Eye (tissue), 1 donor: ENCODE measurements at regions not wholly inside any gene's neighbourhood (a gene's known extent, or its start where the extent isn't known, plus 50 kb on each side); places are given as distances from the start of the nearest gene placed in this dataset.
A peak's percentile ranks its signal among the peaks of the same experiment; 100 is the strongest.
"Not testable (repeated sequence)": the region's sequence is repeated elsewhere in the genome, so short reads cannot be mapped to it uniquely, and the experiment has no call there.

Source experiments
- DNase-seq: peaks from one replicate; pipeline ENCODE4 v3.0.0-alpha.2; 2015

DNA sequence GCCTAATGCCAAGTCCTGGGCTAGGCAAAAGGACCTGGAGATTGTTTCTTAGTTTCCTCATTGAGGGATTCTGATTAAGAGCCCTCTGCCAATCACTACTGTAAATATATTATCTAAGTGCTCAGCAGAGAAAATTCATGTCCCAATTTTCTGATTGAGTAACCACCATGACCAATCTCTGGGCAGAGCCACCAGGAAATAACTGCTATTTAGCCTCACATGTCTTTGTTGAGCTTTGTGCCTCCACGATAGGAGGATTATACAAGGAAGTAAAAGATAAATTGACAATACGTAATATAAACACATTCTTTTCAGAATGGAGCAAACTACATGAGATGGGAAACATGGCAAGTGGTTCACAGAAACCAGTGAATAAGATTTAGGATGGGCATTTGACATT is 396.1 kb upstream of the PAPPA start:
- DNase-seq: no peak

DNA sequence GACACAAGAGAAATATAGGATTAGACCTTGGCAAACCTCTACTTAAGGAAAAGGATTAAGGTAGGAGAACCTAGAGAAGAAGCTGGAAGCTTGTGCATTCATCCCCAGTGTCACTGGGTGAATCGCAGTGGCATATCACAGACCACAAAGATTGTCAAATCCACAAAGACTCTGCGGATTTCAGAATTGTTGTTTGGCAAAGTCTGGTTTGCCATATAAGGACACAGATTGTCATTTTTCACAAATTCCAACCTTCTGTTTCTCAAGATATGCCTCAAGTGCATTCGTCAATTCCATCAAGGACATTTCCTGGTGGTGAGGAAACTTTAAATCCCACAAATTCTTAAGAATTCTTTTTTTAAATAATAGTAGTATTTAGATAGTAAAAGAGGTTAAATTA is 395.1 kb upstream of the PAPPA start:
- no peak for DNase-seq

GRCh38 chr9:115759426-115759825 is 394.2 kb upstream of the PAPPA start:
- no peak for DNase-seq

GRCh38 chr9:115764645-115765044 is 388.9 kb upstream of the PAPPA start:
- no peak for DNase-seq

DNA sequence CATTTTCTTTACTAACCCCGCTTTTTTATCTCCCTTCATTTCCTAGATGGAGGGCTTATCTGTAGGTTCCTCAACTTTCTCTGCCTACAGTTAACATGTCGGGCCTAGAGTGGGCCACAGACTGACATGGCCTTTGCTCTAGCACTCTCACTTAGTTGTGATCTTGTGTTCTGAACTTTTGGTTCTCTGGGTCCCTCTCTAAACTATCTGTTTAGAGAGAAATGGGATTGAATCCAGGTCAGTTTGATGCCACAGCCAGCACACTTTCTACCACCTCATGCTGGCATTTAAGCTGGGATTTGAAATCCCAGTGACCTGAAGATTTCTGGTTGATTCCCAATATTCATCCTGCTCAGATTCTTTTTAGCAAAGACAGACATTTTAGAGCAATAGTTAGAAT is 388.5 kb upstream of the PAPPA start:
- no peak for DNase-seq

GRCh38 chr9:115766370-115766955 is 387.1 kb upstream of the PAPPA start:
- peak; percentile 41 for DNase-seq

DNA sequence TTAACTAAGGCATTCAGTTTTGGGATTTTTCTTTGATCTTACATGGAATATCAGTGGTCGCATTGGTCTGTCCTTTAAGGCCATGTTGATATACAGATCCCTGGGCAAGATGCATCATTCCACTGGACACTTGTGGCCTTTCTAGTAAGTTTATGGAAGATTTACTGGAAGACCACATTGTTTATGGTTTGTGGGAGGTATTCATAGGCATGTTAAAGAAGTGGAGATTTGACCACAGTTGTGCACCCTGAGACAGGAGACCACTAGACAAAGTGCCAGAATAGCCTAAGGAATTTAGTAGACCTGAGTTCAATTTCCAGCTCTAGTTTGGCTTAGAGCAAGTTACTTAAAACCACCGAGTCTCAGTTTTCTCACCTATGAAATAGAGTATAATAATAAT is 383.1 kb upstream of the PAPPA start:
- no peak for DNase-seq

DNA sequence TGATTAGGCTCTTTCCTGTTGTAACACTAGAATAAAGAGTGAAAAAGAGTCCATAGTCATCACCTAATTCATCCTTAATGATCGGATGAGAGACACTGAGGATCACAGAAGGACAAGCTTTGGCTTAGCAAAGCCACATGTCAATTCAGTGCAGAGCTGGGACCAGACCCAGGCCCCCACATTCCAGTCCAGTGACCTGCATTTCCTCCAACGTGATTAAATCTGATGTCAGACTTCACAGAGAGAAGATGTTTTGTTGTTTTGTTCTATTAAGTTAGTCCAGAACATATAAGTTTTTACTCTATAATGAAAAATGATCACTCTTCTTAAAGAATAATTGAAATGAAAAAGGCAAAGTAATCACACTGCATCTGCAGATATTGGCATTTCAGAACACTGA is 377.9 kb upstream of the PAPPA start:
- peak; percentile 41 for DNase-seq

DNA sequence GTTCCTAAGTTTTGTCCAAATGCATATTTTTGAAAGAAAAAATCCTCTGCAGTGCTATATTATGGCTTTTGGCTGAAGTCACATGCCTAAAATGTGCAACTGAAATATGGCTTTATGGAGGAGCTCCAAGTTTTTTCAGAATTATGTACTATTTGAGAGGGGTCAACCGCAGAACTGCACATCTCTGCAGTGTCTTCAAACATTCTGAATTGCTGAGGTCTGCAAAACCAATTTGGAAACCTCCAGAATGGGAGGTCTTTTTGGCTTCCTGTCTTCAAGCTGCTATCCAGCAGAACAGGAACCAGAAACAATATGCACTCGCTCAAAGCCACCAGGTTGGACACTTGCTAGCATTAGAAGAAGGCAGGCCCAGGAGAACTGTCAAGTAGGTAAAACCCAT is 376.0 kb upstream of the PAPPA start:
- peak; percentile 24 for DNase-seq

DNA sequence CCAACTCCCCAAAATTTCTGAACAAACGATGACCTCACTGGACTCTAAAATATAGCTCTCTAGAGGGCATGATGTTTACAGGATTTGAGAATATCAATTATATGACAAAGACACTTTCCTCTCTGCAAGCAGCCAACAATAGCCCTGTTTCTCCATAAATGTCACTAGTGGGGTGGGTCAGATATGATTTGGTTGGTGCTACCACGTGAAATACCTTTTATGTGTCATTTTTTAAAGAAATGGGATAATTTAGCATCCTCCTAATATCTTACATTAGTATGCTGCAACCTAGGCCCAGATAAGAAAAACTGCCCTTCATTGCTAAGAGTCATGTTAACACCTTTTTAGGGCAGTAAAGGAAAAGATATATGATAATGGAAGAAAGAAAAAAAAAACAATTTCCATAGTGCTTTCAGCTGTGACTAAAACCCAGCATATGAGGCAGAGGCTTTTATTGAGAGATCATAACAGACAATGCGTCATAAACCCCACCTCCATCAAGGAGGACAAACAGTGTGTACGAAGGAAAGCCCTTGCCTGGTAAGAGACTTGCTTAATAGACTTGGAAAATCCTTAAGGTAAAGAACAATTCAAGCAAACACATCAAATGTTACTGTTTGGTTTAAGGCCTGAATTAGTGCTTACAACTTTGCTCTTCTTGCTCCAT is 372.4 kb upstream of the PAPPA start:
- DNase-seq: no peak

- peak; percentile 7 for DNase-seq
These were observed 367.3 kb upstream of the PAPPA start for GRCh38 chr9:115786321-115786720.

DNA sequence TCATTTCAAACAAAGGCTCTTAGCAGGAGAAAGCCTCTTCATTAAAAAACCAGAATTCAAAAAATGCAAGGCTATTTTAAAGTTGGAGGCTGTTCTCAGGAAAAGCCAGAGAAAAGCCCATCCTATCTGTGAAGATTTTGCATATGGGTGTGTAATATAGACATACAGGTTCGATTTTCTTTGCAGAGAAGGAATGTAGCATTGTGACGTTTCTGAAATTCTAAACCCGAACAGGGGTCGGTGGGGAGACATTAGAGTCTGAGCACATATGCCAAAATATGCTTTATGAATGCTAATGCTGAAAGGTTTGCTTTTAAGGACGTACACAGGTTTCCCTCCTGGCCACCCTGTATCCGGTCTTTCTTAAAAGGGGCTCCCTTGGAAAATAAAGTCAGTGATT is 363.1 kb upstream of the PAPPA start:
- DNase-seq: peak; percentile 5

GRCh38 chr9:115794921-115795475 is 358.6 kb upstream of the PAPPA start:
- DNase-seq: peak; percentile 17

GRCh38 chr9:115799734-115800133 is 353.9 kb upstream of the PAPPA start:
- no peak for DNase-seq

- no peak for DNase-seq
These were observed 349.4 kb upstream of the PAPPA start for GRCh38 chr9:115804206-115804605.

- no peak for DNase-seq
These were observed 345.5 kb upstream of the PAPPA start for GRCh38 chr9:115808108-115808507.

DNA sequence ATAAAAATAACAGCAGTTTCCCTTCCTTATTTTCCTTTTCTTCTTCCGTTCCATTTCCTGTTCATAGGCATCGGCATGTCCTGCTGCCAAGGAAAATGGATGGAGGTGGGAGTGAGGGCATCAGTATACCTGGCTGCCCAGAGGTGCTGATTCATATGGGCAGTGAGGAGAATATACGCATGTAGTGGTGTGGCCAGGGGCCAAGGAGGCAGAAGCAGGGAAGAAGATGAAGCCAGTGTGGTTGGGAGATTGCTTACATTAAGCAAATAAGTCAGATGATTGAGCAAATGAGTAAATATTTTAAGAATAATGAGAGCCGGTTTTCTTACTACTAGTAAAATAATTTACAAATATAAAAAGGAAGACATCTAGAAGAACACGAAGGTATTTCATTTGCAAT is 344.9 kb upstream of the PAPPA start:
- DNase-seq: no peak

DNA sequence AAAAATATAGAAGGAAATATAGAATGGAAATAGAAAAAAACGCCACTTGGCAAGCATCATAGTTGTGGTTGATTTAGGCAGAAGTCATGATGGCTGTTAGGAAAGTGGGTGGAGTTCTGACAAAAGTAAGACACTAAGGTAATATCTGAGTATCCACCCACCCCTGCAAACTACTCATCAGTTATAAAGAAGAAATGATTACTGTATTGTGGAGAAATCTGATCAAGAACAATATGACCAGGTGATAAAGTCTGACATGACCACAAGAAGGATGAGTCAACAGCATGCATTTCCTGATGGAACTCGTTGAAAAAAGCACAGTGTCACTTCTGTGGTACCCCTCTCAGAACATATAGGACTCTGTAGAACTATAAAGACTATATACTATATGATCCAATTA is 343.4 kb upstream of the PAPPA start:
- DNase-seq: no peak

DNA sequence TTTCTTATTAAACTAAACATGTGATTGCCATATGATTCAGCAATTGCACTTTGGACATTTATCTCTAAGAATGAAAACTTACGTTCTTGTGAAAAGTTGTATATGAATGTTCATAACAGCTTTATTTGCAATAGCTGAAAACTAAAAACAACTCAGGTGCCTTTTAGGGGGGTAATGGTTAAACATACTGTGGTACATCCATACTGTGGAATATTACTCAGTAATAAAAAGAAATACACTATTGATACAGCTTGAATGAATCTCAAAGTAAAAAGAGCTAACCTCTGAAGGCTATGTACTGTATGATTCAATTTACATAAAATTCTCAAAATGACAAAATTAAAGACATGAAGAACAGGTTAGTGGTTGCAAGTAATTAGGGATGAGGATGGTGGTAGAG is 339.5 kb upstream of the PAPPA start:
- DNase-seq: no peak

GRCh38 chr9:115815786-115816185 is 337.8 kb upstream of the PAPPA start:
- no peak for DNase-seq

DNA sequence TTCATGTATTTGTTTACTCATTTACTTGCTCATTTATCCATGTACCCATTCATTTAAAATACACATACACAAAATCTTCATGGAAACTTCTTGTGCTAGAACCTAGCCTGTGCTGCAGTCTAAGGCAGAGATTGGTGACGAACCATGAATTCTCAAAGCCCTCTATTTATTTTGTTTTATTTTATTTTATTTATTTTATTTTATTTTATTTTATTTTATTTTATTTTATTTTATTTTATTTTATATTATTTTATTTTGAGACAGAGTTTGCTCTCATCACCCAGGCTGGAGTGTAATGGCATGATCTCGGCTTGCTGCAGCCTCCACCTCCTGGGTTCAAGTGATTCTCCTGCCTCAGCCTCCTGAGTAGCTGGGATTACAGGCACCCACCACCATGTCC is 334.9 kb upstream of the PAPPA start:
- DNase-seq: not testable (repeated sequence)

DNA sequence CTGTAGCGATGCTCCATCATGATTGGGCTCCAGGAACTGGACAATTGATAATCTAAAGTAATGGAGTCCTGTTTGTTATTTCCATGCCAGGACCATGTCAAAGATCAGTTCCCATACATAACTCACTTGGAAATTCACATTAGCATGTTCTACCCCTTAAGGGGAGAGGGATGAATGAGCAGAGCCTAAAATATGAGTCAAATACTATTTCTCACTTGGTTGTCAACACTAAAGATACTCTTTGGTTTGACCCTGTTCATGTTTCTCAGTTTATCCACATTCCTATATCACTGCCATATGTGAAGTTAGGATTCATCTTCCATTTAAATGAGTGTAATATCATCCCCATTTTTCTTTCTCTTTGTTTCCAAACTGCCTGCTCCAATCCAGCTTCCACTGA is 321.6 kb upstream of the PAPPA start:
- no peak for DNase-seq

- no peak for DNase-seq
These were observed 316.0 kb upstream of the PAPPA start for GRCh38 chr9:115837618-115838017.

DNA sequence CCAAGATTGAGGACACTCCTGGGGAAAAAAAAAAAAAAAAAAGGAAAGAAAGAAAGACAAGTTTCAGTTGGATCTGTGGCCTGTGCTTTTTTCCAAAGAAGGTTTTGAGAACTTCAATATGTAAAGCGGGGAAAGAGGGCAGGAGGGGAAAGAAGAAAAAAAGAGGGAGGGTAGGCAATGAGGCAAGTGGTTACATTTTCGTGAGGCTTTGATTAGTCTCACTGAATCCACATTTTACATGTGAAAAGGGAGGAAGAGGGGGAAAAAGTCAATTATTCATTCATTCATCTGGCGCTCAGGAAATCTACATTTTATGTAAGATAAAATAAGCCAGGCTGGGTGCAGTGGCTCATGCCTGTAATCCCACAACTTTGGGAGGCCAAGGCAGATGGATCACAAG is 315.2 kb upstream of the PAPPA start:
- DNase-seq: no peak

GRCh38 chr9:115844433-115844832 is 309.2 kb upstream of the PAPPA start:
- DNase-seq: not testable (repeated sequence)
